HG03565 (cell line): ENCODE measurements at regions not wholly inside any gene's neighbourhood (a gene's known extent, or its start where the extent isn't known, plus 50 kb on each side); places are given as distances from the start of the nearest gene placed in this dataset.

Experiments used
- ATAC-seq: cut with Tn5 transposase; IDR thresholded peaks from one replicate; pipeline ENCODE4 v1.9.1; 2021; ENCODE audit warnings: mild to moderate bottlenecking, moderate library complexity; ENCODE audit not compliant: unreplicated experiment

- no peak for ATAC-seq
These were observed 463.8 kb downstream of the BMP2 start for GRCh38 chr20:7231303-7231702.

GRCh38 chr20:7232796-7233195 is 465.3 kb downstream of the BMP2 start:
- no peak for ATAC-seq

GRCh38 chr20:7237251-7237650 is 469.8 kb downstream of the BMP2 start:
- no peak for ATAC-seq

- no peak for ATAC-seq
These were observed 473.0 kb downstream of the BMP2 start for GRCh38 chr20:7240490-7240889.

DNA sequence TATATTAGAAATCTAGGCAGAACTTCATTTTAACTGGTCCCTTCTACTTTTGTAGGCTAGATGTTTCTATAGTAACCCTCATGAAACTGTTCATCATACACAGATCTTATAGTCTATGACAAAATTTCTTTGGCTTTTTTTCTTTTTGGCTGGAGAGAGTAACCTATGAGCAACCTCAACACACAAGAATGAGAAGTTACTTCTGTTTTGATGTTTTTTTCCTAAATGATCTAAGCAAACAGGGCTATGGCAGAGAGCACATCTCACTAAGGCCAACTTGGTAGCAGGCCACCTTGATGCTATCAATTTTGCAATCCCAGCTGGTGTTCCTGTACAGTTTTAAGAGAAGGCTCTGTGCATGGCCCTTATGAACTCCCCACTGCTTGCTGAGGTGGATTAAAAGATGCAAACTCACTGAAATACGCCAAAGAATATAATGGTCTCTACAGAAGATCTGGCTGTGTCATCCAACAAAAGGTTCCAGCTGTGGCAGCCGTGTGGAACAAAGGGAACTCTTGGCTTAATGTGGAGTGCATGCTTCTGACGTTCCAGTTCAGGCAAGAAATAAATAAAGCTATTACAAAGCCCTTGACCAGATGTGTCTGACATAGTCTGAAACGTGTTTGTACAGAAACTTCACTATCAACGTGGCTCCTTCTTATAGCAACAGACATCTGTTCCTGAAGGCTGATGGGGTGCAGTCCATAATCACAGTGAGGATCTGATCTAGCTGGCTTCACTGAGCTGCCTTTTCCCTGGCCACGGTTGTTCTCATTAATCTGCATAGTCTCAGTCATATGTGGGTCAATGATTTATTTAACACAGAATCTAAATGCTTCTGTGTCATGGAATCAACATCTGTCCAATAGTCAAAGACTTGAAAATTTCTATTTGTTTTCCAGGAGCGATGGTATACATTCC is 481.1 kb downstream of the BMP2 start:
- no peak for ATAC-seq

DNA sequence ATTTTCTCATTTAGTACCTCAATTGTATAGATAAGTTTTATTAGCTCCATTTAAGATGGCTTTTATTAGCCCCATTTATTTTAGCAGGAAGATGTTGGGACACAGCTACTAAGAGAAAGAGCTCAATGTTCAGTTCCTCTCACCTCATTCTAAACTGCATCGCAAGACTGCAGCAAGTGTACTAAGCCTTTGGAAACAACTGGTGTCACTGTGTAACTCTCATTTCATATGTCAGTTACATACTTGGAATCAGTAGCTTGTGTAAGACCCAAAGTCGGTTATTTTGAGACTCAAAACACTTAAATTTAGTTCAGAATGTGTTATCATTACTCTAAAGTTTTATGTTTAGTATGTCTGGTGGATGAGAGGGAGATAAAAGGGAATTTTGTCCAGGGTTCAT is 482.9 kb downstream of the BMP2 start:
- no peak for ATAC-seq

DNA sequence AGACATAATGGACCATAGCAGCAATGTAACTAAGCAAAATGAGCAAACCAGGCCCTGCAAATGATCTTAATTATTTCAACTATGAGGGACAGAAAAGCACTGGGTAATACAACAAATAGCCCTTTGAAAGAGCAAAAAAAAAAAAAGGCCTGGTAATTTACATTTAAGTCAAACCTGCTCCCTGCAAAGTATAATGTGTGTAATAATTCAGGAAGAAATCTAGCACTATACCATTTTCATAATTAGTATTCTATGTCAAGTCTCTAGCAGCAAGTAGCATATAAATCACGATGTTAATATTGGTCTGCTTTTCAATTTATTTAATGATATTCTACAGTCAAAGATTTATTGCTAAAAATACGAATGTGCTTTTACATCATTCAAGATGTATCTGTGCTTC is 489.6 kb downstream of the BMP2 start:
- ATAC-seq, result no peak

- ATAC-seq, result no peak
These were observed 490.4 kb downstream of the BMP2 start for GRCh38 chr20:7257692-7258466.

- no peak for ATAC-seq
These were observed 495.3 kb downstream of the BMP2 start for GRCh38 chr20:7262803-7263202.

GRCh38 chr20:7264137-7264536 is 496.7 kb downstream of the BMP2 start:
- ATAC-seq, result no peak

GRCh38 chr20:7269452-7269851 is 502.0 kb downstream of the BMP2 start:
- no peak for ATAC-seq

DNA sequence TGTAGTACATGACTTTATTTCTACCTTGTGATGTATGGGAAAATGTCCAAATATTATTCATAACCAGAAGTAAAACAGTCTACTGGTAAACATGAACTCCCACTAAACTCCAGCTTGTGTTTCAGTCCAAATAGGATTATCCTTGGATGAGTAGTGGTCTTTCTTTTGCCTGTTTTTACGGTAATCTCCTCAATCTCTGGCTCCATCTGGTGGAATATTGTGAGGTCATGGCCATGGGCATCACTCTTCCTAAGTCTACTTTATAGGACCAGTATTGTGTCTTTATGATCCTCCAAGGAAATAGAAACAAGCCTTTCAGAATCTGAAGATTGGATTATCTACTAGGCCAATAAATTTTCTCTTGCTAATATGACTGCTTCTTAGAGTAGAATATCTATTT is 505.0 kb downstream of the BMP2 start:
- ATAC-seq, result no peak

DNA sequence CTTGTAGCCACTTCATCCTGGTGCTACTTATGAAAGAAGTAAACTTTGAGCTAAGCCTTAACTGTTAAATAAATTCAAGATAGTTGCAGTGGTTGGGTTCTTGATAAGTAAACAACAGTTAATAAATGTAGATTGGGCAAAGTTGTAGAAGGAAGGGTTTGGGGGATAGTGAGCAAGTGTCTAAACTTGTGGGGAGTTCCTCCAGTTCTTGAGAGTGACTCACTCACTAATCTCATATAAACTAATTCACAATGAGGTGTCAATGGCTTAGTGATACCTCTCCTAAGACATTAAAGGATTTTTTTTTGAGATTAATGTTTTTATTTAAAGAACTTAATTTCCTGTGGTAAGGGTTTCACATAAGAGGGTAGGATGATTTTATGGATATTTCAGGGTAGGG is 507.4 kb downstream of the BMP2 start:
- ATAC-seq, result no peak

DNA sequence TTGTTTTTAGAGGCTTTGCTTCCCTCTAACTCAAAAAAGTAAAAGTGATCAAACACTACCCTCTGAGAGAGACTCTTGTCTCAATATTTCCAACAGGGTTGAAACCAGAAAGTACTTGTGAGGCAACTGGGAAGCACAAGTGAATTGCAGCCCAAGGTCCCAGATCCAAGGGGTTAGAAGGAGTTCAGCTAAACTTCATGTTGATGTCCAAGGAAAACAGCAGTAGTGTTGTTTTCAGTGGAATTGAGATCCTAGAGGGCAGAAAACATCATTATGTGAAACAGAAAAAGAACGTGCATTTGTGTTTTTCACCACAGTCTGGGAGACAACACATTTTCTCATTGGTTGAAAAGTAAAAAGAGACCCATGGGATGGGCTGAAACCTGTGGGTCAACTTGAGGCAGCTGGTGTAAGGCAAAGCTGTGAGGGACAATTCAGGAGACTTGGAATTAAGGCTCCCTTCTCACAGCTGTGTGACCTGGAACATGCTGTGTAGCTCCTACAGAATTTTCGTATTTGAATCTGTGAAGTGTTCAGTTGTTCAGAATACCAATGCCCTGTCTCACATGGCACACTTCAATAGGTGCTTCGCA is 508.3 kb downstream of the BMP2 start:
- no peak for ATAC-seq

- peak; percentile 78 for ATAC-seq
These were observed 518.6 kb downstream of the BMP2 start for GRCh38 chr20:7285918-7286556.

- no peak for ATAC-seq
These were observed 523.9 kb downstream of the BMP2 start for GRCh38 chr20:7291323-7291943.

DNA sequence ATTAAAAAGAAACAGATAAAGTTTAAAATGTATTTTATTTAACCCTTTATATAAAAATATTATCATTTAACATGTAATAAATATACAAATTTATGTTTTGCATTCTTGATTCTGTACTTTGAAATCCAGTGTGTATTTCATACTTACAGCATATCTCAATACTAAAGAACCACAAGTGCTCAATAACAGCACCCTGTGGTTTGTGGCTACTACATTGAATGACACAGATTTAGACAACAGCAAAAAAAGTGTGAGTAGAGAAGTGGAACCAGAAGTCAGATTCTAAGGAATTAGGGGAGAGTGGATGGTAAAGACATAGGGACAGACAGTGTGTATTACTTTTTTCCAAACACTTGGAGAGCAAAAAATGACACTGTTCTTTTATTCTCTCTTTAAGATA is 524.5 kb downstream of the BMP2 start:
- no peak for ATAC-seq

GRCh38 chr20:7294816-7295360 is 527.4 kb downstream of the BMP2 start:
- no peak for ATAC-seq

DNA sequence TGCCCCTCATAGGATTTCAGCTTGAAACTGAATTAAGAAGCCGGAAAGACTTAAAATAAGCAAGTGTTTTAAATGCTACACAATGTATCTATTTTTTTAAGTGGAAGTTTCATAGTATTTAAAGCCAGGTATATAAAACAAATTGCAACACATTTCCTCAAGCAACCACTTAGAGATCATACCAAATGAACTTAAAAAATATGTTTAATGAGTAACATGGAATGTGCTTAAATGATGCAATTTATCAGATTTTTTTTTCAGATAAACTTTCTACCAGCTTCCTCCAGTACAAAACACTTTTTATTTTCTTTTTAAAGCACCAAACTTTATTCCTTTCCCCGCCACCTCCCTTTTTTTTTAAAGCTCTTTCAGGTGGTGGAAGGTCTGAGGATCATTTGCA is 534.3 kb downstream of the BMP2 start:
- no peak for ATAC-seq

- ATAC-seq, result no peak
These were observed 534.8 kb downstream of the BMP2 start for GRCh38 chr20:7302250-7302649.

GRCh38 chr20:7305976-7306375 is 538.5 kb downstream of the BMP2 start:
- ATAC-seq, result no peak
